ENCODE measurements at regions not wholly inside any gene's neighbourhood (a gene's known extent, or its start where the extent isn't known, plus 50 kb on each side); places are given as distances from the start of the nearest gene placed in this dataset.

GRCh38 chr13:106306748-106307277, 228.6 kb downstream of the EFNB2 start:
- in situ Hi-C loops (cut with HindIII; ENCODE audit: low sequenced_read_pairs), result no loop called here

GRCh38 chr13:106302843-106303242, 232.6 kb downstream of the EFNB2 start:
- in situ Hi-C loops (cut with HindIII; ENCODE audit: low sequenced_read_pairs), result no loop called here

- in situ Hi-C loops (cut with HindIII; ENCODE audit: low sequenced_read_pairs), result no loop called here
Measured at GRCh38 chr13:106302011-106302410, 233.5 kb downstream of the EFNB2 start.

GRCh38 chr13:106299621-106300020, 235.8 kb downstream of the EFNB2 start:
- in situ Hi-C loops (cut with HindIII; ENCODE audit: low sequenced_read_pairs), result no loop called here

- in situ Hi-C loops (cut with HindIII; ENCODE audit: low sequenced_read_pairs), result no loop called here
Measured at GRCh38 chr13:106297283-106297682, 238.2 kb downstream of the EFNB2 start.

GRCh38 chr13:106296723-106297122, 238.7 kb downstream of the EFNB2 start:
- in situ Hi-C loops (cut with HindIII; ENCODE audit: low sequenced_read_pairs), result no loop called here

GRCh38 chr13:106295971-106296370, 239.5 kb downstream of the EFNB2 start:
- in situ Hi-C loops (cut with HindIII; ENCODE audit: low sequenced_read_pairs), result no loop called here

- in situ Hi-C loops (cut with HindIII; ENCODE audit: low sequenced_read_pairs), result no loop called here
Measured at GRCh38 chr13:106291006-106291405, 244.5 kb downstream of the EFNB2 start.

GRCh38 chr13:106287351-106287750, 248.1 kb downstream of the EFNB2 start:
- in situ Hi-C loops (cut with HindIII; ENCODE audit: low sequenced_read_pairs), result no loop called here

- in situ Hi-C loops (cut with HindIII; ENCODE audit: low sequenced_read_pairs), result no loop called here
Measured at GRCh38 chr13:106286811-106287210, 248.7 kb downstream of the EFNB2 start.

GRCh38 chr13:106284358-106284757, 251.1 kb downstream of the EFNB2 start:
- in situ Hi-C loops (cut with HindIII; ENCODE audit: low sequenced_read_pairs), result no loop called here

GRCh38 chr13:106281426-106281825, 254.0 kb downstream of the EFNB2 start:
- in situ Hi-C loops (cut with HindIII; ENCODE audit: low sequenced_read_pairs), result no loop called here

- in situ Hi-C loops (cut with HindIII; ENCODE audit: low sequenced_read_pairs), result no loop called here
Measured at GRCh38 chr13:106277484-106278154, 257.8 kb downstream of the EFNB2 start.

- in situ Hi-C loops (cut with HindIII; ENCODE audit: low sequenced_read_pairs), result no loop called here
Measured at GRCh38 chr13:106276876-106277275, 258.6 kb downstream of the EFNB2 start.

- in situ Hi-C loops (cut with HindIII; ENCODE audit: low sequenced_read_pairs), result no loop called here
Measured at GRCh38 chr13:106275446-106276032, 259.9 kb downstream of the EFNB2 start.

GRCh38 chr13:106274551-106275203, 260.8 kb downstream of the EFNB2 start:
- in situ Hi-C loops (cut with HindIII; ENCODE audit: low sequenced_read_pairs), result no loop called here

GRCh38 chr13:106263801-106264200, 271.7 kb downstream of the EFNB2 start:
- in situ Hi-C loops (cut with HindIII; ENCODE audit: low sequenced_read_pairs), result no loop called here

- in situ Hi-C loops (cut with HindIII; ENCODE audit: low sequenced_read_pairs), result no loop called here
Measured at GRCh38 chr13:106262886-106263285, 272.6 kb downstream of the EFNB2 start.

- in situ Hi-C loops (cut with HindIII; ENCODE audit: low sequenced_read_pairs), result no loop called here
Measured at GRCh38 chr13:106261450-106261849, 274.0 kb downstream of the EFNB2 start.

GRCh38 chr13:106260352-106260751, 275.1 kb downstream of the EFNB2 start:
- in situ Hi-C loops (cut with HindIII; ENCODE audit: low sequenced_read_pairs), result no loop called here

- in situ Hi-C loops (cut with HindIII; ENCODE audit: low sequenced_read_pairs), result no loop called here
Measured at GRCh38 chr13:106259928-106260327, 275.5 kb downstream of the EFNB2 start.

GRCh38 chr13:106246666-106247188, 288.7 kb downstream of the EFNB2 start:
- in situ Hi-C loops (cut with HindIII; ENCODE audit: low sequenced_read_pairs), result no loop called here

All from DLD1 (cell line).